DOHH2 (cell line): ENCODE measurements at regions not wholly inside any gene's neighbourhood (a gene's known extent, or its start where the extent isn't known, plus 50 kb on each side); places are given as distances from the start of the nearest gene placed in this dataset.

Experiments used
- H3F3A ChIP-seq: fragments of 200-600 bp; sonication (generic), shearing (Covaris generic); 2 replicates; pipeline ENCODE4 v1.6.0; 2016; ENCODE audit warnings: antibody characterized with exemption, mild to moderate bottlenecking; ENCODE audit not compliant: control insufficient read depth, insufficient read depth
- H3K27ac ChIP-seq: fragments of 200-600 bp; sonication (generic); 2 replicates; pipeline ENCODE4 v1.5.1; 2014; ENCODE audit warnings: low read depth, mild to moderate bottlenecking, low read length, moderate library complexity
- H3K27me3 ChIP-seq: fragments of 200-600 bp; sonication (generic); 2 replicates; pipeline ENCODE4 v1.6.1; 2014; ENCODE audit warnings: mild to moderate bottlenecking, low read length, mixed read lengths; ENCODE audit not compliant: control insufficient read depth
- H3K36me3 ChIP-seq: fragments of 200-600 bp; sonication (generic); 2 replicates; pipeline ENCODE4 v1.6.1; 2014; ENCODE audit warnings: mild to moderate bottlenecking, low read length, moderate library complexity, mixed read lengths; ENCODE audit not compliant: control insufficient read depth
- H3K4me1 ChIP-seq: fragments of 200-600 bp; sonication (generic); 2 replicates; pipeline ENCODE4 v1.6.1; 2014; ENCODE audit warnings: mild to moderate bottlenecking, low read length, mixed read lengths; ENCODE audit not compliant: control insufficient read depth
- H3K4me2 ChIP-seq: fragments of 200-600 bp; sonication (generic); 2 replicates; pipeline ENCODE4 v1.6.0; 2014; ENCODE audit warnings: mild to moderate bottlenecking, low read length, moderate library complexity
- H3K4me3 ChIP-seq: fragments of 200-600 bp; sonication (generic); 2 replicates; pipeline ENCODE4 v1.5.1; 2014; ENCODE audit warnings: mild to moderate bottlenecking, low read length, mixed read lengths
- H3K79me2 ChIP-seq: fragments of 200-600 bp; sonication (generic); 2 replicates; pipeline ENCODE4 v1.6.1; 2014; ENCODE audit warnings: mild to moderate bottlenecking, low read length, mixed read lengths; ENCODE audit not compliant: control insufficient read depth
- H3K9me2 ChIP-seq: fragments of 200-600 bp; sonication (generic); replicated peaks from 2 replicates; pipeline ENCODE4 v1.6.1; 2014; ENCODE audit warnings: mild to moderate bottlenecking, low read length, mixed read lengths; ENCODE audit not compliant: control insufficient read depth
- H3K9me3 ChIP-seq: fragments of 200-600 bp; sonication (generic); 2 replicates; pipeline ENCODE4 v1.6.1; 2014; ENCODE audit warnings: antibody characterized with exemption, low read length, mixed read lengths; ENCODE audit not compliant: control insufficient read depth, insufficient read depth
- H4K20me1 ChIP-seq: fragments of 200-600 bp; sonication (generic); 2 replicates; pipeline ENCODE4 v1.6.0; 2014; ENCODE audit warnings: low read depth, mild to moderate bottlenecking, antibody characterized with exemption, low read length, moderate library complexity; ENCODE audit not compliant: control insufficient read depth, insufficient read depth
- EZH2phosphoT487 ChIP-seq: fragments of 200-600 bp; sonication (generic); IDR thresholded peaks from 2 replicates; pipeline ENCODE4 v1.6.1; 2017; ENCODE audit warnings: borderline replicate concordance, mild to moderate bottlenecking, antibody characterized with exemption, low read length, moderate library complexity, mixed read lengths
- TF ChIP-seq, protein P1 (sequence below): fragments of 200-600 bp; sonication (generic); IDR thresholded peaks from one replicate; pipeline ENCODE4 v1.5.1; 2014; ENCODE audit warnings: antibody characterized with exemption, mild to moderate bottlenecking, low read depth, low read length; ENCODE audit not compliant: poor library complexity, severe bottlenecking

DNA sequence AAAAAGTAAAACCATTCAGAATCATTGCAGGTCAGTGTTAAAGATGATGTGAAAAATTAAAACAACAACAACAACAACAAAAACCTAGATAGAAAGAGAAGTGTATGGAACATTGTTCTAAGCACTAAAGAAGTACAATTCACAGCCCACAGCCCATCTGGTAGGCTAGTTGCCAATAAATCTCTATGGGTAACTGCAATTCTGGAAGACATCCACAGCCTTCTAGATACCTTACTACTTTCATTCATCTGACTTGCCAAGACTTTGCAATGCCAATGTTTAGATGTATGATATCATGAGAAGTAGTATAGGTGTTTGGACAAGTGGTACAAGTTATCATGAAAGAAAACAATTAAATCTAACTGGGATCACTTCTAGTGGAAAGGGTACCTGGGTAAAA is 198.6 kb downstream of the VGLL3 start:
- H3K9me2 ChIP-seq, result no peaks in the 10 kb centered on the region
- no peak overlapping the region for H3K4me3 ChIP-seq
- no peaks in the 10 kb centered on the region for H4K20me1 ChIP-seq
- H3F3A ChIP-seq, result no peaks in the 10 kb centered on the region
- no peaks in the 10 kb centered on the region for H3K79me2 ChIP-seq
- H3K4me2 ChIP-seq, result no peak overlapping the region
- TF ChIP-seq, protein P1, sequence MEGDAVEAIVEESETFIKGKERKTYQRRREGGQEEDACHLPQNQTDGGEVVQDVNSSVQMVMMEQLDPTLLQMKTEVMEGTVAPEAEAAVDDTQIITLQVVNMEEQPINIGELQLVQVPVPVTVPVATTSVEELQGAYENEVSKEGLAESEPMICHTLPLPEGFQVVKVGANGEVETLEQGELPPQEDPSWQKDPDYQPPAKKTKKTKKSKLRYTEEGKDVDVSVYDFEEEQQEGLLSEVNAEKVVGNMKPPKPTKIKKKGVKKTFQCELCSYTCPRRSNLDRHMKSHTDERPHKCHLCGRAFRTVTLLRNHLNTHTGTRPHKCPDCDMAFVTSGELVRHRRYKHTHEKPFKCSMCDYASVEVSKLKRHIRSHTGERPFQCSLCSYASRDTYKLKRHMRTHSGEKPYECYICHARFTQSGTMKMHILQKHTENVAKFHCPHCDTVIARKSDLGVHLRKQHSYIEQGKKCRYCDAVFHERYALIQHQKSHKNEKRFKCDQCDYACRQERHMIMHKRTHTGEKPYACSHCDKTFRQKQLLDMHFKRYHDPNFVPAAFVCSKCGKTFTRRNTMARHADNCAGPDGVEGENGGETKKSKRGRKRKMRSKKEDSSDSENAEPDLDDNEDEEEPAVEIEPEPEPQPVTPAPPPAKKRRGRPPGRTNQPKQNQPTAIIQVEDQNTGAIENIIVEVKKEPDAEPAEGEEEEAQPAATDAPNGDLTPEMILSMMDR, result no peak
- no peak for TF ChIP-seq EZH2phosphoT487
- H3K36me3 ChIP-seq, result no peaks in the 10 kb centered on the region
- H3K27ac ChIP-seq, result no peak overlapping the region
- no peaks in the 10 kb centered on the region for H3K4me1 ChIP-seq
- no peaks in the 10 kb centered on the region for H3K27me3 ChIP-seq
- no peaks in the 10 kb centered on the region for H3K9me3 ChIP-seq

DNA sequence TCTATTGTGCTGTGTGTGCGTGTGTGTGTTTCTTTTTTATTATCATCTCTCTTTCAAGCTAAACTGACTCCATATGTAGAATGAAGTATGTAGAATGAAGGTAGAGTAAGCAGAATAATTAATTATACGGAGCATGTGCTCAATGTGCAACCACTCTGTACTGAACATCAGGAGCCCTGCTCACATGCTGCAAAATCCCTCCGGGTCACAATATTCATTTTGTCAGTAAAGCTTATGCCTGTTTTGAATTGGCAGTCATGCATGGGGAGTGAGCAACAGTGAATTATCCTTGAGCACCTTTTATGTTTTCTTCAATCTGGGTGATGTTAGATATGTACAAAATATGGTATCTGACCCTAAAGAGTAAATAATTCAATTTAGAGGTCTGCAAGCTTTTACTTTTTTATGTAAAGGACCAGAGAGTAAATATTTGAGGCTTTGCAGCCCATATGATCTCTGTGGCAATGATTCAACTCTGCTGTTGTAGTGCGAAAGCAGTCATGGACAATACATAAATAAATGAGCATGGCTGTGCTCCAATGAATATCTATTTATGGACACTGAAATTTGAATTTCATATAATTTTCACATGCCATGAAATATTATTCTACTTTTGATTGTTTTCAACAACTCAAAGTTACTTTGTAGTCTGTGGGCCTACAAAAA is 199.9 kb downstream of the VGLL3 start:
- TF ChIP-seq, protein P1, result no peak
- TF ChIP-seq EZH2phosphoT487, result no peak
- H3K9me3 ChIP-seq, result no peaks in the 10 kb centered on the region
- H3K79me2 ChIP-seq, result no peaks in the 10 kb centered on the region
- H3K4me2 ChIP-seq, result no peak overlapping the region
- H3K27ac ChIP-seq, result no peak overlapping the region
- H3K27me3 ChIP-seq, result no peaks in the 10 kb centered on the region
- no peak overlapping the region for H3K4me3 ChIP-seq
- H3K36me3 ChIP-seq, result no peaks in the 10 kb centered on the region
- no peaks in the 10 kb centered on the region for H3F3A ChIP-seq
- H3K4me1 ChIP-seq, result no peaks in the 10 kb centered on the region
- H3K9me2 ChIP-seq, result no peaks in the 10 kb centered on the region
- no peaks in the 10 kb centered on the region for H4K20me1 ChIP-seq

DNA sequence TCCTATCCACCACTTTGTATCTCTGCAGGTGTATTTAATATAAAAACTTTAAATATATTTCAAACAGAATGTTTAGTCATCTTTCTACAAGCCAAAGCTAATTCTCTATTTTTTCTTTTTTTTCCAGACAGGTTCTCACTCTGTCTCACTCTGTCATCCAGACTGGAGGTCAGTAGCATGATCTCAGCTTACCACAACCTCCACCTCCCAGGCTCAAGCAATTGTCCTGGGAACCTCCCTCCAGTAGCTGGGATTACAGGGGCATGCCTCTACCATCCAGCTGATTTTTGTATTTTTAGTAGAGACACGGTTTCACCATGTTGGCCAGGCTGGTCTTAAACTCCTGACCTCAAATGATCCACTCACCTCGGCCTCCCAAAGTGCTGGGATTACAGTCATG is 202.6 kb downstream of the VGLL3 start:
- no peaks in the 10 kb centered on the region for H3F3A ChIP-seq
- no peak overlapping the region for H3K27ac ChIP-seq
- no peaks in the 10 kb centered on the region for H3K36me3 ChIP-seq
- H3K4me2 ChIP-seq, result no peak overlapping the region
- H3K4me1 ChIP-seq, result no peaks in the 10 kb centered on the region
- H3K27me3 ChIP-seq, result no peaks in the 10 kb centered on the region
- H3K9me3 ChIP-seq, result no peaks in the 10 kb centered on the region
- H3K79me2 ChIP-seq, result no peaks in the 10 kb centered on the region
- no peaks in the 10 kb centered on the region for H3K9me2 ChIP-seq
- TF ChIP-seq EZH2phosphoT487, result no peak
- TF ChIP-seq, protein P1, result no peak
- no peaks in the 10 kb centered on the region for H4K20me1 ChIP-seq
- no peak overlapping the region for H3K4me3 ChIP-seq
